GM12891 (cell line): ENCODE measurements at regions not wholly inside any gene's neighbourhood (a gene's known extent, or its start where the extent isn't known, plus 50 kb on each side); places are given as distances from the start of the nearest gene placed in this dataset.

ENCODE experiments used
- DNase-seq: peaks from one replicate; pipeline ENCODE4 v3.0.0; 2011; ENCODE audit warnings: low spot score; ENCODE audit not compliant: insufficient read length
- FAIRE-seq: peaks from 2 replicates; lab custom pipeline; 2011; peaks lifted over from hg19 to GRCh38; lab: Jason Lieb, UNC
- PAX5 ChIP-seq: IDR thresholded peaks from 2 replicates; pipeline ENCODE4 v1.6.1; 2011; ENCODE audit warnings: low read length, moderate library complexity, mild to moderate bottlenecking; ENCODE audit not compliant: insufficient read depth, severe bottlenecking
- POLR2A ChIP-seq: IDR thresholded peaks from 2 replicates; pipeline ENCODE4 v1.6.1; 2011; ENCODE audit warnings: low read depth, low read length, control low read depth
- POLR2AphosphoS5 ChIP-seq: IDR thresholded peaks from 2 replicates; pipeline ENCODE4 v1.6.1; 2011; ENCODE audit warnings: low read depth, low read length, control low read depth
- POU2F2 ChIP-seq: IDR thresholded peaks from 2 replicates; pipeline ENCODE4 v1.6.1; 2011; ENCODE audit warnings: low read depth, mild to moderate bottlenecking, control low read depth, low read length, moderate library complexity
- SPI1 ChIP-seq: IDR thresholded peaks from 2 replicates; pipeline ENCODE4 v1.6.1; 2011; ENCODE audit warnings: low read depth, low read length, control low read depth
- TAF1 ChIP-seq: IDR thresholded peaks from 2 replicates; pipeline ENCODE4 v1.6.1; 2011; ENCODE audit warnings: low read depth, low read length, control low read depth

DNA sequence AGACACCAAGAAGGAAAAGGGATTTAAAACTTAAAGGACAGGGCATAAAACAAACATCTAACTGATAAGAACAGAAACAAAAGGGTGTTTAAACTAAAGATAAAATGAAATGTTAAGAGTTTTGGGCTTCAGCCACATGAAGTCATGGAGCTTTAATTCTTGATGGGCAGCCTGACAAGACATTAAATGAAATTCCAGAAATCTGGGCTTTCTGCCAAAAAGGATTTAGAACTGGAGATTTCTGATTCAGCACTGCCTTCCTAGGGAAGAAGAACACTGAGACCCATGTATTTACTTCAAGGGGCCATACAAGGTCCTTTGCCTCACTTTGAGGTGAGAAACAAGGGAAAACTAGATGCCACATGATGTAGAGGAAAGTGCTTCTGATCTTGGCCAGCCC lies 355.9 kb upstream of the RAG2 start:
- DNase-seq: no peak
- TF ChIP-seq PAX5 (no peak), POLR2AphosphoS5 (no peak), SPI1 (no peak), TAF1 (no peak), POLR2A (no peak), POU2F2 (no peak)
- no peak for FAIRE-seq

DNA sequence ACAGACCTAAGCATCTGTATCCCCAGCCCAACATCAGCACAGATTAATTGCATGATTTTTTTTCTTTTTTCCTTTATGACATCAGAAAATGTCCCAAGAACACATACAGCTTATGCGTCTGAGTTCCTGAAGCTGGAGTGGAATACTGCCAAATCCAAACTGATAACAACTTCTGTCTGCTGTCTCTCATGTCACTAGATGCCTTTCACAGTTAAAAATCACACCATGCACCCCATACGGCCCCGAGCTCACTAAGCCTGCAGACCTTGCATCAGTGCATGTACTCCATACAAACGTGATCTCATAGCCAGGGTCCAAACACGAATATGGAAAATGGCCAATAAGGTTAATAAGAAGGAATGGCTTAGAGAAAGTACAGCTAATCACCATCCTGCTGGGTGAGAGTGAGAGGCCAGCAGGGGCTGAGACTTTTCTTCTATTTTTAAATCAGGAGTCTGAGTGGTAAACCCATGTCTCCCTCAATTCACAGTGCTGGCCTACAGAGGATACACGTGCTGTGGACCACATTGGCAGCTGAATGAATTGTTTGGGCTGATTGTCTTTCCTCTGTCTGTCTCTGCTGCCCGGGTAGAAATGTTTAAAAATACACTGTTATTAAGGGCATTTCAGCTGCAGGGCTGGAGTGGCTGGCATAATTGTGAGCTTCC lies 350.6 kb upstream of the RAG2 start:
- FAIRE-seq (no peak), DNase-seq (no peak)
- TF ChIP-seq POLR2AphosphoS5 (no peak), SPI1 (no peak), PAX5 (no peak), POLR2A (no peak), TAF1 (no peak), POU2F2 (no peak)

DNA sequence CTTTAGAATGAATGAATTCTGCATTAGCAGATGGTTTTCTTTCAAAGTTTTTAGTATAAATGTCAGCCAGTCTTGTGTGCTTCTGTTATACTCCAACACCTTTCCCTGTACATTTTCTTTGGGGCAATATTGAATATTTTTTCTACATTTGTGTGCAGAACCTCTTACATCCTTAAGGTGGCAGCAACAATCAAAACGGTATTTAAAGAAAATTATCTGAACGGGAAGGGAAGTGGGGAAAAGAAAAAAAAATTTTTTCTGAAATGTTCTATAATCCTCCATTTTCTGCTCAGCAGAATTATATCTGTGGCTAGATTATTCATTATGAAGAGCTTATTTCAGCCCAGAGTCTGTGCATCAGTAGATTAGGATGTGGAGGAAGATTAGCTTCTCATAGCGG lies 347.3 kb upstream of the RAG2 start:
- FAIRE-seq (no peak), DNase-seq (no peak)
- TF ChIP-seq PAX5 (no peak), POU2F2 (no peak), SPI1 (no peak), TAF1 (no peak), POLR2AphosphoS5 (no peak), POLR2A (no peak)

DNA sequence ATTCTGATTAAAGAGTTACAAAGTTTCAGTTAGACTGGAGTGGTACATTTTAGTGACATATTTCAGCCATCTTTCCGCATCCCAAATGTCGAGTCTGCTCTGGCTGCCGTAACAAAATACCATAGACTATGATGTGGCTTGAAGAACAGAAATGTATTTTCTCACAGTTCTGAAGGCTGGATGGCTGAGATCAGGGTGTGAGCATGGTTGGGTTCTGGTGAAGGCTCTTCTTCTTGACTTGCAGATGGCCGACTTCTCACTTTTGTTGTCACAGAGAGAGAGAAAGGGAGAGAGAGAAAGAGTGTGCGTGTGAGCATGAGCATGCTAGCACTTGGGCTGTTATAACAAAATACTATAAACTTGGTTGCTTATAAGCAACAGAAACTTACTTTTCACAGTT lies 335.4 kb upstream of the RAG2 start:
- DNase-seq (no peak), FAIRE-seq (no peak)
- no peak for TF ChIP-seq POLR2A
- no peak for TF ChIP-seq POU2F2
- TF ChIP-seq TAF1: no peak
- no peak for TF ChIP-seq SPI1
- TF ChIP-seq PAX5: no peak
- no peak for TF ChIP-seq POLR2AphosphoS5

DNA sequence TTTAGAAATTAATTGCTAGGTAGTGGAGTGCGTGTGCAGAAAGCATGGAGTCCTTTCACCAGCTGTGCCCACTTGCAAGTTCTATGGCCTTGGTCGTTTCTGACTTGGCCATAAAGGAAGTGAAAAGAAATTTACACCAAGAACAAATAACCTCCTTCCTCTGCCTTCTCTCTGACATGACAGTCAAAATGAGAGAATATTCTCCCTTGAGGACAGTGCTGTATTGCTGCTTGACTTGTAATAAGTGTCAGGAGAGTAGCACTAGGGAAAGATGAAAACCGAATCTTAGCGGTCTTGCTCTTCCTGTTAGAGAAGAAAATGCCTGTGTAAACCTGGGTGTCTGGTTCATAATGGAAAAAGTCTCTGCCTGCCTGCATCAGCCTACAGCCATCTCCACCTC lies 333.1 kb upstream of the RAG2 start:
- TF ChIP-seq POU2F2: no peak
- TF ChIP-seq TAF1: no peak
- TF ChIP-seq POLR2A: no peak
- TF ChIP-seq POLR2AphosphoS5: no peak
- DNase-seq: no peak
- no peak for FAIRE-seq

DNA sequence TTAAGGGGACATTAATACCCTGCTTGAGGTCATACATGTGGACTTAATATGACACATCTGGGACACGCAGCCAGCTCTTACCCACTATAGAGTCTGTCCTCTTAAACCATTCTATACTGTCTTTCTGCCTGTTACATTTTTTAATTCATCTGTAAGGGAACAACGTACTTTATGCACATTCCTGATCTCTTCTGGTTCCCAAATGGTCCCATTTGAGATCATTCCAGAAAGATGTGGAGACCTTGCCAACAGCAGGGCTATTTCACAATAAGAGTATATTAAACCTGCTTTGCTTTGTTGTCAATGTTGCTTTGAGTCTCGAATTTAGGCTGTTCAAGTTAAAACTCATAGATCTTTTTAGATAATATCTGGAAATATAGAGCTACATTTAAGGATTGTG lies 332.2 kb upstream of the RAG2 start:
- no peak for FAIRE-seq
- no peak for DNase-seq
- TF ChIP-seq PAX5 (no peak), POU2F2 (no peak), TAF1 (no peak), POLR2A (no peak), SPI1 (no peak), POLR2AphosphoS5 (no peak)

DNA sequence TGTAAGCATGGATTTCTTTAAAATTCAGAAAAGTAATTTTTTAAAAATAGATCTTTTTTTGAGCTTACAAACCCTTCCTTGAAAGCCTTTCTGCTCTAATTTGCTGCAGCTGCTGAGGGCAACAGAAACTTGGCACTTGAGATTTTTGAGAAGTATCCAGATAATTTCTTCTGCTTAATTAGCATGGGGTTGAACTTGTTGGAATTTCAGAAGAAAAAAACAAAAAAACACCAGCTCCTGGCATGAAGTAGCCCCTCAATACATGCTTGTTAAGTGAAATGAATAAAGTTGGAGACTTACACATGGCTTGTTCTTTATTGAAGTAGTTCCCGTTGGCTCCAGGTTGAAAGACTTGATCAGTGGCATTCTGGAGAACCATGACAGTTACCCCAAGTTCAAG lies 331.4 kb upstream of the RAG2 start:
- no peak for TF ChIP-seq PAX5
- TF ChIP-seq POU2F2: no peak
- TF ChIP-seq POLR2AphosphoS5: no peak
- no peak for TF ChIP-seq SPI1
- FAIRE-seq (no peak), DNase-seq (no peak)

DNA sequence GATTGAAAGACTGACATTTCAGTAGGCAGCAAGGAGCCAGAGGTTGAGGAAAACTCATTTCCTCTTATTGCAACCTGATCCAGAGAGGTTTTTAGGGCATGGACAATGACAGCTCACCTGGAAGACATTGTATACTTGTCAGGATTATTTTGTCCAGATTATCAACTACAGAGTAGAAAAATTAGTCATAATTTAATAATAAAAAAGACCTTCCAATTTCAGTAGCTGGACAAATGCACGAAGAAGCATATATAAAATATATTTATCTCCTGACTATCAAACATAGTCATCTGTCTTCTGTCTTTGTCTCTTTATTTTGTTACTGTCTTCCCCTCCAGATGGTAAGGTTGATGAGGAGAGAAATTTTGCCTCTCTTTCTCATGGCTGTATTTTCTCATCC lies 330.6 kb upstream of the RAG2 start:
- FAIRE-seq (no peak), DNase-seq (no peak)

DNA sequence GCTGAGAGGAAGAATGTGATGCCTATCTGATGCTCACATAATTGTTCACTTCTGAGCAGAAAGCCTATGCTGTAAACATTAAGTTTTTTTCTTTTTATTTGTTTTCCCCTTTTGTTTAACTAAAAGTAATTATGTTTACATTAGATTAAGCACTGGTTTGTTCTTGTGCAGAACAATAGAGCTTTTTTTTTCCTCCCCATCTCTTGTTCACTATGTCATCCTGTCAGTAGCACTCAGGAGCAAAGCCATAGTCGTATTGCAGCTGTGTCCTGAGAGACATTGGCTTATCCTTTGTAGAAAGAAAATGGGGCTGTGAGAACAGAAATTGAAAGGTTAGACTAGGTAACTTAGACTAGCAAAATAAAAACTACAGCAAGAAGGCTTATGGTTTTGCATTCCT lies 301.8 kb upstream of the RAG2 start:
- DNase-seq (no peak), FAIRE-seq (no peak)
- TF ChIP-seq POLR2AphosphoS5 (no peak), PAX5 (no peak), SPI1 (no peak), TAF1 (no peak)

More for the DNA sequence above, 330.6 kb upstream of the RAG2 start:
- TF ChIP-seq POLR2A: no peak
- TF ChIP-seq PAX5: no peak
- TF ChIP-seq SPI1: no peak
- TF ChIP-seq POLR2AphosphoS5: no peak
- TF ChIP-seq POU2F2: no peak
- no peak for TF ChIP-seq TAF1

DNA sequence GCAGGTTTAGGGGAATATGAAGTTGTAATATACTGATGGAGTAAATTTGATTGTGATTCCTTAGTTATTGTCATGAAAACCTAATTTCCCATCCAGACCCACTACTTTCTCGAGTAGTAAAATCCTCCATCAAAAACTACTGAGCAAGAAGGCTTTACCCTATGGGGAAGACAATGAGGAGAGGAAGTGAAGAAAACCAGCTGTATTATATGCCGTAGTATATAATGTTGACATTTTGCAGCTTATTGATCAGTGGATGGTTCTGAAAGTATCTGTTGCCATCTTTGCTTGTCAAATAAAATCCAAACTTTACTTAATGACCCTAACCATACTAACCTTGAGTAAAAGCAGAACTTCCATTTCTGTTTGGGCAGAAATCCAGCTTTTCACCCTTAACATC lies 292.8 kb upstream of the RAG2 start:
- TF ChIP-seq POLR2A: no peak
- TF ChIP-seq SPI1: no peak
- no peak for TF ChIP-seq TAF1
- no peak for TF ChIP-seq PAX5
- TF ChIP-seq POU2F2: no peak
- no peak for TF ChIP-seq POLR2AphosphoS5
- no peak for FAIRE-seq
- no peak for DNase-seq
